T-helper 1 cell treated with Interleukin-12 subunit alpha and Interleukin-12 subunit beta and Interleukin-4 antibody, amounts not matched to agents 30 ng/mL and 1 ng/mL, for 36 hours (primary cell): ENCODE measurements at regions not wholly inside any gene's neighbourhood (a gene's known extent, or its start where the extent isn't known, plus 50 kb on each side); places are given as distances from the start of the nearest gene placed in this dataset.

Experiments used
- intact Hi-C: fragments of 100-400 bp; cut with micrococcal nuclease; formaldehyde crosslinking; loops from one replicate; pipeline ENCODE4 v1.15.1; 2024

DNA sequence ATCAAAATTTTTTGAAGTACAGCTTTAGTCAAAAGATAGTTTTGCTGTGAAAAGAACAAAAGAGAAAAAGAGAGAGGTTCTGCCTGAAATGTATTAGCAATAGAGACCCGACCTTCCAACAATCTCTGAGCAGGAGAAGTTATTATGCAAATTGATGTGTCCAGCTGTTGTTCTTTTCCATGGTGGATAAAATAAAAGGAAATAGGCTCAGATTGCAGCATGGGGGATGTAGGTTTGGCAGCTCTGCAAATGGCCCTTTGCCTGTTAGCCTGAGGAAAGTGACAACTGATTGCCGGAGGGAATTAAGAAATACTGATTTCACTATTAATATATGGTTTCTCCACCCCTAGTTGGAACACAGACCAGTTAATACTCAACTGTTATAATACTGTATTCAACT is 1283.2 kb upstream of the NXPH2 start:
- intact Hi-C loops = no loop called here

DNA sequence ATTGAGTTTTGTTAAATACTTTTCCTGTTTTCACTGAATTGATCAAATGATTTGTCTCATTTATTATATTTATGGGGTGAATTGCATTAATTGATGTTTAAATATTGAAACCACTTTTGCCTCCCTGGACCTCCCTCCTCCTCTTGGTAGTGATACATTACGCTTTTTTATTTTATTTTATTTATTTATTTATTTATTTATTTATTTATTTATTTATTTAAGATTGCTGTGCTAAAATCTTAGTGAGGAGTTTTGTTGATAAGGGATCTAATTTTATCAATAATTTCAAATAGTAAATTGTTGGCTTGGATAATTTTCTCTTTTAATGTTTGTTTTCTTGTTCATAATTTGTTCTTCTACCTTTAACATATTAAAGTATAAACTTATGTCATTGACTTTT is 1281.0 kb upstream of the NXPH2 start:
- intact Hi-C loops = no loop called here

DNA sequence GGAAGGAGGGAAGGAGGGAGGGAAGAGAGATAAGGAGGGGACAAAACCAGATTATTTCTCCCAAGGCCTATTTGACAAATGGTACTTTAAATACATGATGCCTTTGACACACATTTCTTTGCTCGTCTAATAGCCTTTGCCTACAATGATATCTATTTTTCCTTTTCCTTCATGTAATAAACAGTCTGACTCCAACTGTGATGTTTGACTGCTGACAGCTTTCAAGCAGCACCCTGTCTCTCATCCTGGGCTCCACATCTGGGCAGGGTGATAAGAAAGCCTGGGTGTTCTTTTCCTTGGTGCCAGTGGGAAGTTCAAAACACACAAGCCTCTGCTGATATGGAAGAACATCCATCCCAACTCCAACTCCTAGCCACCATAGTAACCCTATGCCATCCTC is 1277.7 kb upstream of the NXPH2 start:
- intact Hi-C loops = no loop called here

DNA sequence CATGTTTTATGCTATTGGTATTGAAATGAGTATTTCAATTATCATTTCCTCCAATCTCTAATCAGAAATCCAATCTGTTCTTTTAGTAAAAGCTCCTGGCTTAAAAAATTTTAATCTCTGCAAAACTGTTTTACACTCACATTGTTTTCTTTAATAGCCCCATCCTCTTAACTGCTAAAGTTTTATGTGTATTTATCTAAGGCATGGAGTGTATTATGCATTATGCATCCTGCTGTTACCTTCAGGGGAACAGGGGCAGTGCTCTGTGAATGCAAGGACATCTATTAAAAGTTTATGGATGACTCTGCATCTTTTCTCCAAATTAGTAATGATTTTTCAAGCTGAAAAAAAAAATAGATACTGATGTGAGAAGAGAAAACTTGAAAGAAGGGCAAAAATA is 1261.6 kb upstream of the NXPH2 start:
- intact Hi-C loops = no loop called here

DNA sequence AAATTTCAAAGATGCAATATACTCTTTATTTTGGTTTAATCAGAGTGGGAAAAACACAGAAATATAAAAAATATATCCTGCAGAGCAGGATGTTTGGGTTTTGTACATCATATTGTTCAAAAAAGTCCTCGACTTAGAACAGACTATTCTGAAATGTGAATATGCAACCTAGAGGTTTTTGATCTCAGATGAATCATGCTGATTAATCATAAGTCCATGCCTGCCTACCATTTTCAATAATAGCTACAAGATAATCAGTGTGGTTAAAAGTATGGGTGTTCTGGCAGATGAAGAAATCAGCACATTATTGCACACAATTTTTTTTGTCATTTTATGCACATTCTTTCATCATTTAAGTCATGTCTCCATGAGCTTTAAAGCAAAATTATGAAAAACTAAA is 1261.0 kb upstream of the NXPH2 start:
- intact Hi-C loops = no loop called here

DNA sequence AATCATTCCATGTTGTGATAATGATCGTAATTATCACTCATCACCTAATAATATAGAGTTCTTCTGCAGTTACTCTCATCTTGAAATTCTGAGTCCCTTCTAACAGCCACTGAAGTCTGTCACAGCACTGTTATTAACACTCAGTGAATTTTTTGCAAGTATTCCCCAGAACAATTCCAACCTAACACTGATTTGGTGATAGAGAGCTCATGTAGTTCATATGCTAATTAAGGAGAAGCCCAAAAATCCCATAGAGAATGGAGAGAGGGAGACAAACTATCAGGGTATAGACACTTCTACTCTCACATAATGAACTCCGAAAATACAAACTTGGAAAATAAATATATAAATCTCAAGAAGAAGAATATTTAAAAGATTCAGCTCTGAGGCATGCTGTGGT is 1253.4 kb upstream of the NXPH2 start:
- intact Hi-C loops = no loop called here

DNA sequence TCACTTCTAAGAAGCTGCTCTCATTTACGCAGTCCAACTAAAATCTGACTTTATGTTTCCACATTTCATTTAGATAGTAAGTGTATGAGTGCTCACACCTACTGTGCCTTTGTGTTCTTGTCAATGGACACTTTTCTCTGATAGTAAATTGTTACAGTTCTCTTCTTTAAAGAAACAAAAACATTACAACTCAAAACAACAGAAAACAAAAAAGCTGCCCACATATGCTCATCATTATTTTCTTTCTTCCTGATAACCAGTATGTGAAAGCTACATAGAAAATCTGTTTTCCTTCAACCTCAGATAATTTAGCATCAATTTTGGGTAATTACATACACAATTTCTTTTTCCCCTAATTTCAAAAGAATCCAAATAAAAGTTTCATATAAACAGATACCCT is 1247.8 kb upstream of the NXPH2 start:
- intact Hi-C loops = no loop called here

DNA sequence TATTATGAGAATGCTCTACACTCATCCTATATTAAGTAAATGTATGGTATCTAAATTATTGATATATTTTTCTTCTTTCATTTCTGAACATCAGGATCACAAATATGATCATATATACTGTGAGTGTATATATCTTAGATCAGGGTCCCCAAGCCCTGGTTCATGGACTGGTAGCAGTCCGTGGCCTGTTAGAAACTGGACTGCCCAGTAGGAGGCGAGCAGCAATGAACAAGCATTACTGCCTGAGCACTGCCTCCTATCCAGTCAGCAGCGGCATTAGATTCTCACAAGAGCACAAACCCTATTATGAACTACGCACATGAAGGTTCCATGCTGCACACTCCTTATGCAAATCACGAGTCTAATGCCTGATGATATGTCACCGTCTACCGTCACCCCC is 1247.1 kb upstream of the NXPH2 start:
- intact Hi-C loops = no loop called here

DNA sequence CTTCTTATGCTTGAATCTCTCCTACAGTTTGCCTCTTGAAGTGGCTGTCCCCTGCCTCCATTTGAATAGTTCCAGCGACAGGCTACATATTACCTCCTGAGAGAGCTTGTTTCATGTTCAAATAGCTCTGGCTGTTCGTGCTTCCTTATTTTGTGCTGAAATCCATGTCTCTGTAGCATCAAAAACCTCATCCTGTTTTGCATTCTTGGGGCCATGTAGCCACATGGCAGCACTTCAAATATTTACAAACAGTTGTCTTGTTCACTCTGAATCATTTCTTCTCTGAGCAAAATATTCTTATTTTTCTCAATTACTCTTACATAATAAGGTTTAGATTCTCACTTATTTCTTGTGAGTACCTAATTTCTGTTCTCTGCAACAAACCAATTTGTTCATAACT is 1243.1 kb upstream of the NXPH2 start:
- intact Hi-C loops = no loop called here

DNA sequence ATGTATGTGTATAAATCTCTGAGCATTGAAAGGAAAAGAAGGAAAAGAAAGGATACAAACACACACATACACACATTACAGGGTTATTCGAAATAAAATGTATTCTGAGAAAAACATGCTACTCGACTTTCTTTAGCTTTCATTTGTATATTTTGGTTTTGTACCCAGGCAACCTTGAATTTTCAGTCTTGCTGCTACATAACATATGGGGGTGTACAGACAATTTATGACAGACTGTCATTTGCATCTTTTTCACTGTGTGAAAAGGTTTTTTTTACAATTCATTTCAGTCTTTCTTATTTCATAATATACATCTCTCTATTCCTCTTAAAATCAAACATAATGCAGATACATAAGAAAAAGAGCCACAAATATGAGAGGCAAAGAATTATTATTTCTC is 1238.4 kb upstream of the NXPH2 start:
- intact Hi-C loops = no loop called here

DNA sequence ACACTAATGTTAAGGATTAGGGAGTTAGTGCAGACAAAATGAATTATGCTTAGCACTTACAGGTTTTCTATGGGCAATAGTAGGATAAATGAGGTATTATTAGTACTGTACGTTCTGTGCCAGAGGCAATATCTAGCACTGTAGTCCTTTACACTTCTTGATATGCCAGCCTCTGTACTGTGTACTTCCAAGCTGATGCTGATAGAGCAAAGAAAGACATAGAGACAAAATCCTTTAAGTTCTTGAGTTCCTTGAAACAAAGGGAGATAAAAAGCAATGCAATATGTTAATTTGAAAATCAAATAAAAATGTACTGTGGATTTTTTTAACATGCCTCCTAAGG is 1234.0 kb upstream of the NXPH2 start:
- intact Hi-C loops = no loop called here

DNA sequence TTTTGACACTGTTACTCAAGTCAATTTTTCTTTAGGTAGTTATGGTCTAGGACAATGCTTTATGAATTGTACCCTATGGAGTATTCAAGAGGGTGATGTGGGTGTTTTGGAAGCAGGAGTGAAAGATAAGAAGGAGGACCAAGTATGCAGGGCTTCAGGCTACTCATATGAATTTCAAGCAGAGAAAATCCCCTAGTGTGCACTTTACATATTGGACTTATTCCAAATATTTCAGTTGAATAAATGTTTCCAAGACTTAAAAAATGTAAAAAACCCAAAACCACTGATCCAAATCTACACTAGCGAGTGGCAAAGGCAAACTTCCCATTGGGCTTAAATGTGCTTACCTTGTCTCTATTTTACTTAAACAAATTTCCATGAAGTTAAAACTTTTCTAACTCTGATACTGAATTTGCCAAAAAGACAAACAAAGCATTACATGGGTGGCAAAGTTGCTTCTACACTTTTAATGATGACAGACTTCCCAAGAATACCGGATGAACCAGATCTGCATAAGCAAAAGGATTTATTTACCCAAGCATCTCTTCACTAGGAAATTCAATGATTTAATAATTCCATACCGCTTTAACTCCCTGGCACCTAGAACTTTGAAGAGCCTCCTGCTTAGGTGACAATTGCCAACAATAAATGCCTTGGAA is 1233.5 kb upstream of the NXPH2 start:
- intact Hi-C loops = no loop called here

DNA sequence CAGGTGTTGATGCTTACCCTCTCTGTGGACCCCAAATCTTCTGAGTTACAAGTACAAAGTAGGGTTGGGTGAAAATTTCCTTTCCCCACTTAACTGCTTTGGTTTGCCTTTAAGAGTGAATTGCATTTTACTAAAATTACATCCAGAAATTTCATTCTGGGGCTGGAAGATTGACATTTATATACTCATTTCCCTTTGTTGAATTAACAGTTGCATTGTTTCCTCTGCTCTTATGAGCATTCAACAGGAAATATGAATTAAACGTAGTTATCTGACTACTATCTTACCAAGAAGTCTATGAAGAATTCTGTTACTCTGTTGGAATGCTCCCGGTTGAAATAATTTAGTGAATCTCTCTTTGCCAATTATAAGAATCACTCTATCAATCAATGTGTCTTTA is 1231.1 kb upstream of the NXPH2 start:
- intact Hi-C loops = no loop called here

DNA sequence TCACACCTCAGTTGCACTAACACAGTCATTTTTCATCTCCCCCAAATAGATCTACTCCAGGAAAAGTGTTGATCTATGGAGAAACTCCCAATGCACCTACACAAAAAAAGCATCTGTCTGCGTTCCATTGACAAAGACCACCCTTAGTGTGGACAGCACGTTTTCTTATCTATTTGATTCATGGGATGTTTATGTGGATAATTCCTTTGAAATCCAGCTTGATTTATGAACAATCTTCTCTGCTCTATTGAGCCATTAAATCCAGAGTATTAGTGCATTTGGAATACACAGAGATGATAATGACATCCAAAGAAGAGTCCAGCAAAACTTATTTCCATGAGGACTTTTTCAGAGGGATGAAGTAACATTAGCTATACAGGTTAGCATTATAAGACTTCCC is 1221.9 kb upstream of the NXPH2 start:
- intact Hi-C loops = no loop called here

DNA sequence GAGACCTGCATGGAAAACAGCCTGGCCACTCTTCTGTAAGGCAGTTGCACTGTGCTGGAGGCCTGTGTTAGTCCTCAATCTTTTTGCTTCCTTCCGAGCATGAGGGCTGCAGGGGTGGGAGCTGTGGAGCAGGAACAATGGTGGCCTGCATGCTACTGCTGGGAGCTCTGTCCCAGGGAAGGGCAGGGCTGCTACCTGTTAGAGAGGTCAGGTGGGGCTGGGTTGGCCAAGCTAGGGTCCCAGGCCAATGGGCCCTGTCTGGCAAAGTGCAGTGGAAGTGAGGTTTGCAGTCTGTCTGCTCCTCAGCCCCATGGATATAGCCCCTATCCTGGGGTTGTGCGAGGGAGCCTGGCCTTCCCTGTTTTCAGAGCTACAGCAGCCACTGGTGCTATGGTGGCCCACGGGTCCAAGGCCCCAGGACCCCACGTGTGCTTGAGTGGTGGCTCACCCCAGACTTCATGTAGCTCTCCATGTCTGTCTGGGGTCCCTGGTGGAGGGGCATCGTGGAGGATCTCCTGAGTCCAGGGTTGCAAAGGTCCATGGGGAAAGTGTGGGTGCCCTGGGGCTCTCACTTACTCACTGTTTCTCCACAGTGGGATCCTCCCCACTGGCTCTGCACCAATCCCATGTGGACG is 1212.6 kb upstream of the NXPH2 start:
- intact Hi-C loops = no loop called here

DNA sequence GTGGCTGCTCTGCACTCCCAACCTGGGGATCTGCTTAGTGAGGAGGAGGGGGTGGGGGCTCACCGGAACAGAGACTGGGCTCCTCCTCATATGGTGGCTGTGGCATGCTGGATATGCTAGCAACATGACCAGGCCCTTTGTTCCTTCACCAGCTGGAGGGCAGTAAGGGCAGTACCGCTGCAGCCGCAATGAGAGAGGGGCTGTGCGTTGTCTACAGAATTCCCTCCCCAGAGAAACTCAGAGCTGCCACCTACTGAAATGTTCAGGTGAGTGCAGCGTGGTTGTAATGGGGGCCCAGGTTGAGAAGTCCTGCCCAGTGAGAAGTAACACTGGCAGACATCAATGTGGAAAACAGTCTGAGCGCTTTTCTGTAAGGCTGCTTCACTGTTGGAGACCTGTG is 1211.9 kb upstream of the NXPH2 start:
- intact Hi-C loops = no loop called here

DNA sequence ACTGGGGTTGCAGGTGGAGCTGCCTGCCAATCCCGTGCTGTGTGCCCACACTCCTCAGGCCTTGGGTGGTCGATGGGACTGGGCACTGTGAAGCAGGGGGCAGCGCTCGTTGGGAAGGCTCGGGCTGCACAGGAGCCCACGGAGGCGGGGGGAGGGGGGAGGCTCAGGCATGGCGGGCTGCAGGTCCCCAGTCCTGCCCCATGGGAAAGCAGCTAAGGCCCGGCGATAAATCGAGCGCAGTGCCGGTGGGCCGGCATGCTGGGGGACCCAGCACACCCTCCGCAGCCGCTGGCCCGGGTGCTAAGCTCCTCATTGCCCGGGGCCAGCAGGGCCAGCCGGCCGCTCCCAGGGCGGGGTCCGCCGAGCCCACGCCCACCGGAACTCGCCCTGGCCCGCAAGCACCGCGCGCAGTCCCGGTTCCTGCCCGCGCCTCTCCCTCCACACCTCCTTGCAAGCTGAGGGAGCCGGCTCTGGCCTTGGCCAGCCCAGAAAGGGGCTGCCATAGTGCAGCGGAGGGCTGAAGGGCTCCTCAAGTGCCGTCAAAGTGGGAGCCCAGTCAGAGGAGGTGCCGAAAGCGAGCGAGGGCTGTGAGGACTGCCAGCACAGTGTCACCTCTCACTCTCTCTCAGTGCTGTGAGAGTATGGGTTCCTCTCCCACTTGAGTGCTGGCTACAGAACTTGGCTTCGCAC is 1210.6 kb upstream of the NXPH2 start:
- intact Hi-C loops = no loop called here

DNA sequence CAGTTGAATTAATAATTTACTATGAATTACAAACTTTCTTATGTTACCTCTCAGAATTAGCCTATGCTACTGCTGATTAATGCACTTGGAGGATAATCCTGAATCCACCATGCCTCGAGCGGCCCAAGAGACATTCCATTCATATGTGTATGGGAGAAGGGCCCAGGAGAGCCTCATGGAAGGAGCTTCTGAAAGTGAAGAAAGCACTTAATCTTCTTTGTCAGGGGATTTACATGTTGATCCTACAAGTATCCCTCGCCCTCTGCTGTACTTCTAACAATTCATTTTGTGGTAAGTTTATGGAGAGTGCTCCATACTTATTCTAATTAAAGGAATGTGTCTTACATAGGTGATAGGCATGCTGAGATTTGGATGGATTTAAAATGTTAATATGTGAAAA is 1189.1 kb upstream of the NXPH2 start:
- intact Hi-C loops = no loop called here

DNA sequence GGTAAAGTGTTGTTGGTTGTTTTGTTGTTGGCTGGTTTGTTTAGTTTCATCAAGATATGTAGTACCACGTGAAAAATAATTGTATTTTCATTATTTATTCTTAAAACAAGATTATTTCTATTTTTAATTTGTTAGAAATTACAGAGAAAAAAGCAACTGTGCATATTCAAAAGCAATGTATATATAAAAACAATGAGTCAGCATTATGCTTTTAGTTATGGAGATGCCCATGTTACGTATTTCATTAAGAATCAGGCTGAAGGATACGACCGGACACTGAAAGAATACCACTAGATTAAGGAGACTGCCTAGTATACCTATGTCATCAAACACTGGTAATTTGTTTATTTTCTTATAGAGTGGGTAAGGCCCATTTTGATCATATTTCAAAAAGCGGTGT is 1188.4 kb upstream of the NXPH2 start:
- intact Hi-C loops = no loop called here

DNA sequence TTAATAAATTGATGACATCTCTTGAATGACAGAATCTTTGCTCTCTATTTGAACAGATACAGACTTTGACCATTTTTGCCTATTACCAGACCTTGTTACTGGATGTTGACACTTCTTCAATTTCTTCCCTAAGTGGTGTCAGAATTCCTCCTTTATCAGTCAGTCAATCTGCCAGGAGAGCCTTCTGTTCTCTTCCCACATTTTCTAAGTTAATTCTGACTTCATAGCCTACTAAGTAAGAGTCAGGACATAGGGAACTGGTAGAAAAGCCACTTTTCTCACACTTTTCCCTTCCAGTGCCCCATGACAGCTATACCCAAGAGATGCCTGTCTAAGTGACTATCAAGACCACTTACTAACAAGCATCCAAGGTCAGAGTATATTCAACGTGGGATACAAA is 1187.5 kb upstream of the NXPH2 start:
- intact Hi-C loops = no loop called here

DNA sequence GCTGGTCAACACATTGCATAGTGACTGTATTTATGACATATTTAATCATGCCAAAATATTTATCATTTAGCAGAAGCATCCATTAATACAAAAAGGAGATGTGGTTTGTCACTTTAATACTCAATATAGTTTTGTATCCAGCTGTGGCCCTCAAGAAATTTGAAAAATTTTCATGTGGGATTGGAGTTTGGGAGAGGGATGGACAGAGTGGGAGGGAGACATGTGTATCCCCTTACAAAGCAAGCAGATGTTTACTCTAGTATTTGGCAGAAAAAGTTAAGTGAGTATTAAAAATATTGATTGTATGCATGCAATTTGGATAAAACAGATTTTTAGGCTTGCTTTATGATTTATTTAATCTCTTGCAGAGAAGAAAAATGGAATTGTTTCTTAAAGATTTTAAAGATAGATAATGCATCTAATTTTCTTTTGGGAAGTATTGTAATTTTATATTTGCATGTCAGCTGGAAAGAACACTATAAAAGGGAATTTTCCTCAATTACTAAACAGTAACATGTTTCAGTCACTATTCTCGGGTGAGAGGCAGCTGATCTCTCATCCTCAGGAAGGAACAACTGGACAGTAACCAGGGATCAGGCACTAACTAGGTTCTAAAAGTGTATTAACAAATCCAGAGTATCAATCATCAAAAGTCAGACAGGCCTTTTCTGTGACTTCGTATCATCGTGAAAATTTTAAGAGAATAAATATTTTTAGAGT is 1184.7 kb upstream of the NXPH2 start:
- intact Hi-C loops = no loop called here

DNA sequence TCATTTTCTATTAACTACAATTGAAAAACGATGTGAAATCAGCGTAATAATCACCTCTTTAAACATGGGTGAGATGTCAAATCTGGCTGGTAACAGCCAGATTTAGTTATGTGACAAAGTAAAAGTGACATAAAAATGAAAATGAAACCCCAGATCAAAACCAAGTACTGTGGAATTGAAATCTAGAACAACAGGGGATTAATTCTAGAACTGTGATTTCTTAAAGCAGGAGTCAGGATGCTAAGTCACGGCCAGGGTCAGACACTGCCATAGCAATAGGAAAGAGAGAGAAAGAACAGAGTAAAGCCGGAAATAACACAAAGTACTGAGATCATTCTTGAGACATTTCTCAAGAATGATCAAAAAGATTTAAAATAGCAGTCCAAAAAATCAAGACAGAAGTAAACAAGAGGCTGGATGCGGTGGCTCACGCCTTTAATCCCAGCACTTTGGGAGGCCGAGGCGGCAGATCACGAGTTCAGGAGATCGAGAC is 1183.7 kb upstream of the NXPH2 start:
- intact Hi-C loops = no loop called here
